GM19043 (cell line): ENCODE measurements at regions not wholly inside any gene's neighbourhood (a gene's known extent, or its start where the extent isn't known, plus 50 kb on each side); places are given as distances from the start of the nearest gene placed in this dataset.

ENCODE experiments used
- ATAC-seq: cut with Tn5 transposase; IDR thresholded peaks from one replicate; pipeline ENCODE4 v1.9.1; 2021; ENCODE audit warnings: low read depth; ENCODE audit not compliant: unreplicated experiment

DNA sequence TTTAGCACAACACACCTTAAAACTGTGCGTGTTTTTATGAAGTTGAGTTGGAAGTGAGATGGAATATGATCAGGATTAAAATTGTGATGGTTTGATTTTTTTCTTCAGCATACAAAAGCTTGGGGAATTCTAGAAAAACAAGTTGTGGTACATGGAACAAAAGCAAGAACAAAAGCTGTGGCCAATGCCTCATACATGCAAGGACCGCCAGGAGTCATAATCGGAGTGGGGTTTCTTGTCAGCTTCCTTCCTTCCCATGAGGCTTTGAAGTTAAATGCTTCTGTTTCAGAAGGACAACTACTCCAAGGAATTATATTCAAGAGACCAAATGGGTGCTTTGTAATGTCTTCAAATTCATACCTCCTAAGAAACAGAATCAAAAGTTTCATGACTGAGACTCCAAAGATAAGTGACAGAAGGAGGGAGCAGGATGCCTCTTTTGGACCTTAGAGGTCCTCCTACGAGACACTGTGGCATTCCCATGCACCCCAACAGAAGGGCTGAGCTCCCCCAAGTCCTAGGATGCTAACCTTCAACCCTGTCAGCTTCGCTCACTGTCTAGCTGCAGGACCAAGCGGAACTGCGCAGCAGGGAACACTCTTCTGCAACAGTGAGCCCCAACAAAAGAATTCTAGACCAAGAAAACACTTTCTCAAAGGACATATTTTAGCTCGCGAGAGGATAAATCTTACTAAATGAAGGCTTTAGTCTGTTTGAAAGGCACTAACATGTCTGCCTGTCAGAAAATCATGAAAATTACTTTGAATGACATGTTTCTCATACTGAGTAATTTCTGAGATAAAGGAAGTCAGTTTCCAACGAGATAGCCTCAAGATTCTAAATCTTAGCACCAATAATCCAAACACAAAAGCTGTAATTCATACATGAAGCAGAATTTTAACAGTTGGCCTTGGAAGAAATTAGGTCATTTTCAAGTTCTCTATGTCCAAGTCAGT is 108.5 kb upstream of the NHSL1 start:
- no peak for ATAC-seq

DNA sequence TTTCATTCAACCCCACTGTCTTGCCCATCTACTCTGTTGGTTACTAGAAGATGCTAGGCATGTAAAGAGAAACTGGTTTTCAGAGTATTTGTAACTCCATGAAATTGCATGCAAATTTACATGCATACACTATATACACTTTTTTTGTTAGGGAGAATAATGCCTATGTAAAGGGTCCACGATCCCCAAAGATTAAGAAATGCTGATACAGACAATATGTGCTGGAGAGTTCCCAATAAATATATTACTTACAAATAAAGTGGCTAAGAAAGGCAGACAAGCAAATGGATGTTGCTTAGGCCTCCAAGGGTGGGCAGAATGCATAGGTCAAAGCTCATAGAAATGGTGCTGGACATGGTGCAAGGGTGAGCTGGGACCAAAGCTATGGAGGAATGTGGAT is 109.6 kb upstream of the NHSL1 start:
- no peak for ATAC-seq

DNA sequence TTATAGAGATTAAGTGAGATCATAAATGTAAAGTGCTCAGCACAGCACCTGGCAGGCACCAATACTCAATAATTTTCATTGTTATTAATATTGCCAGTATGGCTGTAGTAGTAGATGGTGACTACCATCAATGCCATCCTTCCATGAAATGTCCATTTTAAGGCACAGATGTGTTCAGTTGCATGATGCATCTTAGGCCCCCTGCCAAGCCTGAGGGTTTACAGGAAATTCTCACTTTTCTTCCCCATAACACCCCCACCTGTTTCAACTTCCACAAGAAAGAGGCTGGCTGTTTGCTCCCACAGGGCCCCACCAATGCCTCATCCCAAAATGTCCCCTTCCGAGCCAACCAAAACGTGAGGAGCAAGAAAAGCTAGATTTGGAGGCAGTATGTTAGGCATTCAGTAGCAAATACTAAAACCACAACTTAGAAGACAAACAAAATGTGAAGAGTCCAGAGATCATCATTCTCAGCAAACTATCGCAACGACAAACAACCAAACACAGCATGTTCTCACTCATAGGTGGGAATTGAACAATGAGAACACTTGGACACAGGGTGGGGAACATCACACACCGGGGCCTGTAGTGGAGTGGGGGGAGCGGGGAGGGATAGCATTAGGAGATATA is 110.6 kb upstream of the NHSL1 start:
- ATAC-seq, result no peak

DNA sequence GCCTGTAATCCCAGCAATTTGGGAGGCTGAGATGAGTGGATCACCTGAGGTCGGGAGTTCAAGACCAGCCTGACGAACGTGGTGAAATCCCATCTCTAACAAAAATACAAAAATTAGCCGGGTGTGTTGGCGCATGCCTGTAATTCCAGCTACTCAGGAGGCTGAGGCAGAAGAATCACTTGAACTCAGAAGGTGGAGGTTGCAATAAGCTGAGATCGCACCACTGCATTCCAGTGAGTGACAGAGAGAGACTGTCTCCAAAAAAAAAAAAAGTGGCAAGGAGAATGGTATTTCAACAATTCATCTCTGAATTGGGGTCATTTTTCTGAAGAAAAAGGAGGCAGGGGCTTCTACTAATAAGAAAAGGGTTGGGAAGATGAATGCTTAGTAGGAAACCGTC is 111.5 kb upstream of the NHSL1 start:
- ATAC-seq, result no peak

DNA sequence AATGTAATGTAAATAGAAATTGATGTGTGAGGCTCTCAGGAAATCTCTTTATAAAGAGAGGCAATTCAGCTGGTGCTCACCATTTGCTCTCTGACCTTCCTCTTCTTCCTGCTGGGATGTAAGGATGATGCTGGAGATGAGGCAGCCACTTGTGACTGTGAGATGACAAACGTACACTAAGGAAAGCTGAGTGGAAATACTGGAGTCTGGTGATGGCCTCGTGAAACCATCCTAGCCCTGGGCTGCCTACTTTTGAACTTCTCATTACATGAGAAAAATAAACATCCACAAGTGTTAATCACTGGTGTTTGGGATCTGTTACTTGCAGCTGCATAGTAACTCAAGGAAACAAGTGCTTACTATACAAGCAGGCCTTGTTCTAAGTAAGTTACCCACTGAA is 114.9 kb upstream of the NHSL1 start:
- ATAC-seq, result no peak

DNA sequence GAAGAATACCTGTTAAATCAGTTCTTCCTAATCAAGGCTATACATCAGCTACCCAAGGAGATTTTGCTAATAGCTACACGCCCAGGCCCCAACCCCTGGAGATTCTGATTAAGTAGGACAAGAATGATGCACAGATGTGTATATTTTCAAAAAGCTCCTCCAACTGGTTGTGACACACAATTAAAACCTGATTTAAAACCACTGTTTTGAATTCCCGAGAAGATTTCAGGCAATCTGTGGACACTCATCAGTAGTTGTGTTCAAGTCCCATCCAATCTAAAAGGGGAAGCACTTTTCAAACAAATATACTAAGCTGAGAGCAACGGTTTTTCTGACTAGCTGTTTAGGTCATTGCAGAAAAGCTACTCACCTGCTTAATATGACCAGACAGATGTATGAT is 118.9 kb upstream of the NHSL1 start:
- no peak for ATAC-seq

DNA sequence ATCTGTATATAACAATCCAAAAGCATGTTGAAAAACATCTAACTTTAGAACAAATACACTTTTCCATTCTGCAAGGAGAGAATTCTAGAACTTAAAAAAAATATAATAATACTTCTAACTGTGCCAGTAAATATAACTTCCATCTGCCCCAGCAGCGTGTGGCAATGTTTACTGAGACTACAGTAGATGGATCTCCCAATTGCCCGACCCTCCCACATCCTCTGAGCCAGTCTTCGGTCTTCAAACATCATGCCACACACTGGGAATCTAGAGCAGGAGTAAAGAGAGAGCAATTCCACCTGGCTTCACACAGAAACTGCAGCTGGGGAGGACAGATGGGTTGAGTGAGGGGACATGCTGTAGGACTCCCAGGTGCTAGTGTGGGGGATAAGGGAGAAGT is 121.3 kb upstream of the NHSL1 start:
- ATAC-seq, result no peak

DNA sequence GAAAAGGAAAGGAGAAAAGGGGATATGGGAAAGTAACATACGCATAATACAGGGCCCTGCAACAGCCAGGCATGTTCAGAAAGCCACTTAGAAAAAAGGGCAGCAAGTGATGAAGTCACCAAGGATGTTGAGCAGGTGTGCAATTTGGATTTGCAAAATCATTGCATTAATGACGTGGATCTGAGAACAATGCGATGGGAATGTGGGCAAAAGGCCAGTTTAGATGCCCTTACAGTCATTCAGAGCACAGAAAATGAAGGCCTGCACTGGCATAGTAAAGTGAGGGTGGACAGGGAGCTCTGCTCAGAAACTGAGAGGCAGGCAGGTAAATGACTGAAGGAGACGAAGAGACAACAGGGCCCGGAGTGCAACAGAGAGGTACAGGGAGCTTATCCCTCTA is 123.7 kb upstream of the NHSL1 start:
- ATAC-seq, result no peak

DNA sequence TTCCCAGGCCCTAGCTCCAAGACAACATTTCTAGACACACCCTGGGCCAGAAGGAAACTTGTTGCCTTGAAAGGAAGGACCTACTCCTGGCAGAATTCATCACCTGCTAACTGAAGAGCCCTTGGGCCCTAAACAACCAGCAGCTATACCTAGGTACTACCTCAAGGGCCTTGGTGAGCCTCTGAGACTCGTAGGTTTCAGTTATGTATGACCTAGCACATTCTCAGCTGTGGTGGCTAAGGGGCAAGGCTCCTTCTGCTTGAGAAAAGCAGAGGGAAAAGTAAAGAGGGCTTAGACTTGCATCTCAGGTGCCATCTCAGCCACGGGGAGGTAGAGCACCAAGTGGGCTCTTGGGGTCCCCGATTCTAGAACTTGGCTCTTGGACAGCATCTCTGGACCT is 132.3 kb upstream of the NHSL1 start:
- no peak for ATAC-seq

DNA sequence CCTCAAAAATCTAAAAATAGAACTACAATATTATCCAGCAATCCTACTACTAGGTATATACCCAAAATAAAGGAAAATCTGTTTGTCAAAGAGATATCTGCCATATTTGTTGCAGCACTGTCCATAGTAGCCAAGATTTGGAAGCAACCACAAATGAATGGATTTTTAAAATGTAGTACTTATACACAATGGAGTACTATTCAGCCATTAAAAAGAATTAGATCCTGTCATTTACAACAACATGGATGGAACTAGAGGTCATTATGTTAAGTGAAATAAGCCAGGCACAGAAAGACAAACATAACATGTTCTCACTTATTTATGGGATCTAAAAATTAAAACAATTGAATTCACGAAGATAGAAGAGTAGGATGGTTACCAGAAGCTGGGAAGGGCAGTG is 135.7 kb upstream of the CCDC28A start:
- ATAC-seq, result no peak

DNA sequence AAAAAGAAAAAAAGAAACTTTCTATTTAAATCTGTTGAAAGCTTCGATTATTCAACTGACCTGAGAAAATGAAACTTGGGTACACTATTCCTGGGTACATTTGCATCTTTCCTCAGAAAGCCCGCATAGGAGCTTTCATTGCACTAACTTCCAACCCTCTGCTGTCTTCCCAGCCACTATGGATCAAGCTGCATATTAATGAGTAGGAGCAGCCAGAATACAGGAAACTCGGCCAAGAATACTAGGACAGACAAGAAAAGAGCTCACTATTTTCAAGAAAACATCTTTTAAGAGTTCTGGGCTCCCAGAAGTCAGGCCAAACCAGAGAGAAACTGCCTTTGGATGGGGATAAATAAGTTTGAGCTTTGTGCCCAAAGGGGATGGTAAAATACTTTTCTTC is 135.0 kb upstream of the CCDC28A start:
- ATAC-seq, result no peak

DNA sequence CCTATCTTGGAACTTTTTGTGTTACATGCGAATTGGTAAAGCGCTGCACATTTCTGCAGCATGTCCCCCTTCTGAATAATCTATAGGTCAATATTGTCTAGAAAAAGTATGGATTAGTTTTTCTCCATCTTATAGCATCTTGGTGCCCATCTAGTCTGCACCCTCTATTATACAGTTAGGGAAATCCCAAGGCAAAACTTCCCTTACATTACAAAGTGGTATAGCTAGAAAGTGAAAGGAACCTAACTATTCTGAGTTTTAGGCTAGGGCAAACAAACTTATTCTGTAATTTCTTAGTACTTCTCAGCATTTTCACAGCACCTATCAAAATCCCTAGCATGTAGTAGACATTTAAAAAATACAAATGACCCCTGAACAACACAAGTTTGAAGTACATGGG is 133.5 kb upstream of the CCDC28A start:
- ATAC-seq, result no peak

DNA sequence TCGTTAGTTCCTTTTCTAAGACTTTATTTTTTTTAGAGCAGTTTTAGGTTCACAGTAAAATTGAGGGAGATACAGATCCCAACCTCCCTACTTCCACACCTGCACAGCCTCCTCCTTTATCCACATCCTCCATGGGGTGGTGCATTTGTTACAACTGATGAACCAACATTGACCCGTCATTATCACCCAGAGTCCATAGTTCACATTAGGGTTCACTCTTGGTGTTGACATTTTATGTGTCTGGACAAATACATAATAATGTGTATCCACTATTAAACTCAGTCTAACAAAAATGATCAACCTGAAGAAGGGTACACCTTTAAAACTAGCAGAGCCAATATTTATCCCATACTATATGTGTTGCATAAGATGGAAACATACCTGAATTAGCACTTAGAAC is 130.4 kb upstream of the CCDC28A start:
- no peak for ATAC-seq

DNA sequence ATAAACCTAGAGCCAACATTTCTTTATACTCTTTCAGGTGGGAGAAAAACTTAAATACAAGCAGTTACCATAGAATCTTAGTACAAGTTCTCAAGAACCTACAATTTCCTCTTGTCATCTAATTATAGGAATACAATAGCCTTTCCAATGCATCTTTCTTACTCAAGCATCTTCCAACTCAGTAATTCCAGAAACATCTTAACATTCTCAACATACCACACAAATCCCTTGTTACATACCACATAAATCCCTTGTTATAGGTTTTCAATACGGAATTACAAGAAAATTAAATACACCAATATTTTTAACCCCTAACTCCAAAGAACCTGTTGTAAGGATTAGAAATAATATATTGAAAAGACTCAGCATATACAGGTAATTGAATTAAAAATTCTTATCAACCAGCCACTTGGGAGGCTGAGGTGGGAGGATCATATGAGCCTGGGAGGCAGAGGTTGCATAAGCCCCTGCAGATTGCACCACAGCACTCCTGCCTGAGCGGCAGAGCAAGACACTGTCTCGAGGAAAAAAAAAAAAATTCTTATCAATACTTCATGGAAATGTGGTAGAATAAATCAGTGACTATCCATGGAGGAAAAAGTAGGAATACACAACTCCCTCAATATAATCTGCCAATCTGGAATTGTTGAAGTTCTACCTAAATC is 127.5 kb upstream of the CCDC28A start:
- ATAC-seq, result no peak

DNA sequence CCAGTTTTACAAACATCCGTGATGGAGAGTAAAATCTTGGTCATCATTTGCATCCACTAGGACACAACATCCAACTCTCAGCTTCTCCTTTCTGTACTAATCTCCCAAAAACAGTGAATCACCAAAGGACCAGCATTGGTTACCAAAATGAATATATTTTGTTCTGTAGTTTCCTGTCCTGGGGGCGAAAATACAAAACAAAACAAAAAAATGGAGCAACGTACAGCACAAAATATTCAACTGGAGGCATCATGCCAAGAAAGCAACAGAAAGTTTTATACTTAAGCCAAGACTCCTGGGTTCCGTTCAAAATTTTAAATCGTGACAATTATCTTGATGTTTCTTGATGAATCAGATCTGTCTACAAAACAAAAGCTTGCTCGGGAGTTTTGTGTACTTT is 126.6 kb upstream of the CCDC28A start:
- no peak for ATAC-seq

DNA sequence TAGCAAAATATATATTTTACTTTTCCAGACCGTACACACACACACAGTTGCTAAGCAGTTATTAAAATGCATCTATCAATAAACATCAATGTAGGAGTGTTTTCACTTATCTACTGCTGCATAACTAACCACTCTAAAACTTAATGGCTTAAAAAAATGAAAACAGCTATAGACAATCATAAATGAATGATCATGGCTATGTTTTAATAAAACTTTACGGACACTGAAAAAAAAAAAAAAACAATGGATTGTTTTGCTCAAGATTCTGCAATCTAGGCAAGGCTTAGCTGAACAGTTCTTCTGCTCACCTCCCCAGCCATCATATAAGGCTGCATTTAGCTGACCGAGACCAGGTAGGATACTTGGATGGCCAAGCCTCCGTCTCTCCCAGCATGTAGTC is 125.4 kb upstream of the CCDC28A start:
- no peak for ATAC-seq

DNA sequence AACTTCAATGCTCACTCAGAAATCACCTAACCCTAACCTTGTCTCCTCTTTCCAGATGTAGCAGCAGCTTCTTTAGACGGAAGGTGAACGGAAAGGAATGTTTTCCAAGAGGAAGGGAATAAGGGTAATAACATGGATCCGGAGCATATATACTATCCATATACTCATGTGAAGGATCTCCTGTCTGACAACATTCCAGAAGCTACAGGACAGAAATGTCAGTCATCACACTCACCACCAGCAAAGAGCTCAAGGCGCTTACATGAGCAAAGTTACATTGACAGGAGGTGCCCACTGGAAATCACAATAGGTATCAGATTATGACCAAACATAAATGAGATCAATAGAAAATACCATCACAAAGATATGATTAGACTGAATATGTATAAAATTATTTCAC is 122.1 kb upstream of the CCDC28A start:
- no peak for ATAC-seq

DNA sequence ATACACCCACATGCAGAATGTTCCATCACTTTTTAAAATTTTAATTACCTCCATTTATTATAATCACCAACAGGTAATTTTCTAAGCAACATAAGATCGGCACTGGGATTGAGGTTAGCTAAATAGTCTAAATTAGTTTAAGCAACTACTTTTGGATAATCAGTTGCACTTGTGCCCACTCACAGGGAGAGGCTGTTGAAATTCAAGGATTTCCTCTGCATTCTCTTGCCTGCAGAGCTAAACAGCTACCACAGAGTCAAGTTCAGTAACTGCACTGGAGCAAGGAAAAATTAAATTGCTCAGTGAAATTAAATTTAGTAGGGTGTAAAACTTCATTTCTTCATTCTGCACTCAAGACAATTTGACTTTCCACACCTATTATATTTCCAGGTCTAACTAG is 120.7 kb upstream of the CCDC28A start:
- no peak for ATAC-seq

DNA sequence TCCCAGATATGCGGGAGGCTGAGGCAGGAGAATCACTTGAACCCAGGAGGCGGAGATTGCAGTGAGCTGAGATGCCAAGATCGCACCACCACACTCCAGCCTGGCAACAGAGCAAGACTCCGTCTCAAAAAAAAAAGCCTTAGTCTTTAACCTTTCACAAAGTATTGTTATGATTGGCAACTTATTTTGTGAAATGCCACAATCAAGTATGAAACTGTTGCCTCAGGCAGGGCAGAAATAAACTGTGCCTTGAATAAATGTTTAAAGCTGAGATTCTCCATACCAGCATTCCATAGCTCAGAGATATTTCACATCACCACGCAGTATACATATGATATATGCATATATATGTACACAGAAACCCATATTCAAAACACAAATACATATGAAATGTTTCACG is 120.1 kb upstream of the CCDC28A start:
- no peak for ATAC-seq

DNA sequence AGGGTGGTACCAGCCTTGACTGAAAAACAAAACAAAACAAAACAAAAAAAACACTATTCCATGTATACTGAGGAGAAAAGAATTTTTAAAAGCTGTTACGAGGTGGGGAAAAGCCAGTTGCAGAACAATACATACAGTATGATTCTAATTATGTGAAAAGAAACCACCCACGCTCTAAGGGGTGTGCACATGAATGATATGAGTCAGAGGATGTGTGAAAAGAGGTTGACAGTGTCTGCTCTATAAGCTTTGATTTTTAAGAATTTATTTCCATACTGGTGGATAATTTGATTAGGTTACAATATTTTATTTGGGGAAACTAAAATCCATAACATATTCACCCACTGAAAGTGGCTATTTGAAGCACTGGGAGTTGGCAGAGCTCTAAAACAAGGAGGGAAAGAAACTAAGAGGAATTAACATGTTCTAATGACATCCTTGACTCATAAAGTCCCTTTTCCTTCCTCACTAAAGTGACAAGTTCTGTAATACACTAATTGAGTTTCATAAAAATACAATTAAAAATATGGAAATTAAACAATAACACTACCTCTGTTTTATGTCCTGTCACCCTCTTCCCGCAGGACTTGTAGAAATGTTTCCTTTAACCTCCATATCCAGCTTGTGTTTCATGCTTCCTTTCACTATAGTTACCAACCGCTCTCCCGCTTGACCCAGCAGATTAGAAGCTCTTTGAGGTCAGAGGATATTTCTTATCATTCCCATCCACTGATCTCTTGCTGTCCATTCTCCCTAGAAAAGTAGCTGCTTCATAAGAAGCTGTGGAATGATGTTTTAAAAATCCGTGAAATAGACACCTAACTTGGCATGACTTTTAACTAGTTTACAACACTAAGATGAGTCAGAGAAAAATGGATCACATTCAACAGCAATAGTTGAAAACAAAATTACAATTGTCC is 118.6 kb upstream of the CCDC28A start:
- peak; percentile 98 for ATAC-seq

DNA sequence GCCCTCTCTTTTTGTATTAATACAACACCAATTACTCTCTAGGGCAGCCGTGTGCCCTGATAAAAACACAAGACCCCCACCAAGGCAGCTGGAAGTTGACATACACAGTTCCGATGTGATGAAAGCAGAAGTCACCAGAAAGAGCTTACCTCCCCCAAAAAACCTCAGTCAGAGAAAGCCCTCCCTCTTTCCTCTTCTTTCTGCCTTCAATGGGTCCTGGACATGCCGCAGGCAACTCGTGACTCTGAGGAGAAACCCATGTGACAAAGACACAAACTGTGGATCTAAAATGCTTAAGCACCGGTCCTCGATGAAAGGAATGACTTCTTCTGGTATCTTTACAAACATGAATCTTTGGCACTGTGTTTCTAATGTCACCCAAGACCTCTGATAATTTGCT is 117.7 kb upstream of the CCDC28A start:
- no peak for ATAC-seq
